CD14-positive monocyte (primary cell): ENCODE measurements at regions not wholly inside any gene's neighbourhood (a gene's known extent, or its start where the extent isn't known, plus 50 kb on each side); places are given as distances from the start of the nearest gene placed in this dataset.

Experiments
- DNase-seq, 3 donors: peaks; one replicate each; pipeline ENCODE4 v3.0.0-alpha.2; 2011 to 2022
- H2AFZ ChIP-seq: 2 replicates; pipeline ENCODE4 v1.6.0; 2012; ENCODE audit warnings: mild to moderate bottlenecking, low read depth, low read length, inconsistent platforms; ENCODE audit not compliant: insufficient read depth, poor library complexity, severe bottlenecking
- H3K27ac ChIP-seq, 2 donors: 1 replicate in 1 of 2; 2 replicates in 1 of 2; pipeline ENCODE4 v1.5.1; 2012 to 2013; ENCODE audit warnings: low read length in 2 of 2, control low read depth in 1 of 2, inconsistent platforms in 1 of 2, low read depth in 1 of 2, mild to moderate bottlenecking in 1 of 2
- H3K27me3 ChIP-seq, 2 donors: one replicate each; pipeline versions ENCODE4 v1.6.0 to v1.6.1; 2011 to 2013; ENCODE audit warnings: low read length in 2 of 2; ENCODE audit not compliant: control insufficient read depth in 2 of 2, insufficient read depth in 2 of 2
- H3K36me3 ChIP-seq, 2 donors: replicated peaks in 1 of 2; 1 replicate in 1 of 2; 2 replicates in 1 of 2; pipeline versions ENCODE4 v1.5.1 to v1.6.1; 2012 to 2013; ENCODE audit warnings: low read length in 2 of 2, control low read depth in 1 of 2, inconsistent platforms in 1 of 2, mild to moderate bottlenecking in 1 of 2; ENCODE audit not compliant: insufficient read depth in 2 of 2, control insufficient read depth in 1 of 2
- H3K4me1 ChIP-seq, 2 donors: 1 replicate in 1 of 2; 2 replicates in 1 of 2; pipeline versions ENCODE4 v1.5.1 to v1.6.1; 2012 to 2013; ENCODE audit warnings: low read length in 2 of 2, control low read depth in 1 of 2, inconsistent platforms in 1 of 2, mild to moderate bottlenecking in 1 of 2, moderate library complexity in 1 of 2; ENCODE audit not compliant: insufficient read depth in 2 of 2, control insufficient read depth in 1 of 2
- H3K4me2 ChIP-seq: replicated peaks from 2 replicates; pipeline ENCODE3; 2012; ENCODE audit warnings: low read length, moderate library complexity, mild to moderate bottlenecking; ENCODE audit not compliant: poor library complexity, severe bottlenecking; ENCODE audit errors: extremely low read depth
- H3K4me3 ChIP-seq, 3 experiments: fragments of 200-600 bp in 1 of 3; sonication (generic) in 1 of 3; replicated peaks in 1 of 3; 1 replicate in 2 of 3; 2 replicates in 1 of 3; pipeline ENCODE4 v1.5.1; 2011 to 2013; ENCODE audit warnings: low read length in 3 of 3, mild to moderate bottlenecking in 3 of 3, control low read depth in 2 of 3, low read depth in 2 of 3, inconsistent platforms in 1 of 3, moderate library complexity in 1 of 3
- H3K79me2 ChIP-seq: 2 replicates; pipeline ENCODE4 v1.6.0; 2012; ENCODE audit warnings: mild to moderate bottlenecking, control low read depth, inconsistent platforms, low read length, moderate library complexity; ENCODE audit not compliant: insufficient read depth
- H3K9ac ChIP-seq: 2 replicates; pipeline ENCODE4 v1.6.0; 2017; ENCODE audit warnings: low read length, mild to moderate bottlenecking; ENCODE audit not compliant: insufficient read depth, poor library complexity, severe bottlenecking
- H3K9me3 ChIP-seq, 2 donors: replicated peaks in 1 of 2; 1 replicate in 1 of 2; 2 replicates in 1 of 2; pipeline versions ENCODE4 v1.5.1 to v1.6.1; 2012 to 2013; ENCODE audit warnings: low read length in 2 of 2, control low read depth in 1 of 2; ENCODE audit not compliant: control insufficient read depth in 1 of 2, insufficient read depth in 1 of 2
- H4K20me1 ChIP-seq: 2 replicates; pipeline ENCODE4 v1.6.0; 2012; ENCODE audit warnings: mild to moderate bottlenecking, low read length, control low read depth, moderate library complexity; ENCODE audit not compliant: insufficient read depth
- H3K27ac Mint-ChIP-seq, 7 donors: one replicate each; pipeline ENCODE4 v1.8.0; 2020; ENCODE audit warnings: mild to moderate bottlenecking in 7 of 7, mixed read lengths in 7 of 7, moderate library complexity in 6 of 7, inconsistent platforms in 2 of 7
- H3K27me3 Mint-ChIP-seq, 3 donors: one replicate each; pipeline ENCODE4 v1.8.0; 2021 to 2022; ENCODE audit warnings: low read depth in 3 of 3, mild to moderate bottlenecking in 3 of 3, mixed read lengths in 3 of 3, moderate library complexity in 3 of 3, inconsistent platforms in 1 of 3
- H3K36me3 Mint-ChIP-seq, 2 donors: one replicate each; pipeline ENCODE4 v1.8.0; 2020; ENCODE audit warnings: mixed read lengths in 2 of 2, inconsistent platforms in 1 of 2, mild to moderate bottlenecking in 1 of 2
- H3K4me1 Mint-ChIP-seq: one replicate; pipeline ENCODE4 v1.8.0; 2020; ENCODE audit warnings: mild to moderate bottlenecking, mixed read lengths
- H3K4me3 Mint-ChIP-seq, 2 donors: one replicate each; pipeline ENCODE4 v1.8.0; 2020; ENCODE audit warnings: mild to moderate bottlenecking in 2 of 2, mixed read lengths in 2 of 2, moderate library complexity in 1 of 2
- H3K9me3 Mint-ChIP-seq, 7 donors: one replicate each; pipeline ENCODE4 v1.8.0; 2020 to 2022; ENCODE audit warnings: mixed read lengths in 7 of 7, mild to moderate bottlenecking in 6 of 7, moderate library complexity in 6 of 7, inconsistent platforms in 2 of 7
- CTCF ChIP-seq: fragments of 200-600 bp; IDR thresholded peaks from one replicate; pipeline ENCODE4 v1.8.0; 2022; ENCODE audit warnings: antibody characterized with exemption, mild to moderate bottlenecking
- WGBS: methylation state at CpG from one replicate; pipeline ENCODE4 v1.1.5; 2013; ENCODE audit warnings: missing lambda C conversion rate; ENCODE audit not compliant: insufficient coverage; 5-methylcytosine and 5-hydroxymethylcytosine counted together
- intact Hi-C, 2 donors: fragments of 100-400 bp; cut with micrococcal nuclease; formaldehyde crosslinking; loops; one replicate each; pipeline versions ENCODE4 v1.15.0 to v1.15.1; 2023

- no peak overlapping the region for H3K27ac Mint-ChIP-seq
- Histone ChIP-seq H4K20me1 (no peaks in the 10 kb centered on the region), H3K79me2 (no peaks in the 10 kb centered on the region), H3K27me3 (no peaks in the 10 kb centered on the region), H3K36me3 (no peaks in the 10 kb centered on the region), H3K9ac (no peak overlapping the region), H3K27ac (no peak overlapping the region), H3K4me1 (no peaks in the 10 kb centered on the region), H3K4me2 (no peak overlapping the region), H3K4me3 (no peak overlapping the region), H2AFZ (no peak overlapping the region), H3K9me3 (no peaks in the 10 kb centered on the region)
- WGBS = 75% methylated on average over 1 of the region's 3 CpGs
- H3K36me3 Mint-ChIP-seq = no peaks in the 10 kb centered on the region
- TF ChIP-seq CTCF = no peak
- DNase-seq = no peak
- no peak overlapping the region for H3K4me3 Mint-ChIP-seq
- no peaks in the 10 kb centered on the region for H3K9me3 Mint-ChIP-seq
- no peaks in the 10 kb centered on the region for H3K27me3 Mint-ChIP-seq
- no peaks in the 10 kb centered on the region for H3K4me1 Mint-ChIP-seq
- intact Hi-C loops = no loop called here
These were observed 127.2 kb upstream of the ADAMTSL1 start for GRCh38 chr9:18346745-18347144.

GRCh38 chr9:18347386-18348082 lies 126.4 kb upstream of the ADAMTSL1 start:
- no peaks in the 10 kb centered on the region for H3K4me1 Mint-ChIP-seq
- Histone ChIP-seq H3K36me3 (no peaks in the 10 kb centered on the region), H3K4me3 (no peak overlapping the region), H3K27ac (no peak overlapping the region), H3K9ac (no peak overlapping the region), H3K79me2 (no peaks in the 10 kb centered on the region), H3K27me3 (no peaks in the 10 kb centered on the region), H3K4me2 (no peak overlapping the region), H3K9me3 (no peaks in the 10 kb centered on the region), H3K4me1 (no peaks in the 10 kb centered on the region), H4K20me1 (no peaks in the 10 kb centered on the region), H2AFZ (no peak overlapping the region)
- H3K9me3 Mint-ChIP-seq = no peaks in the 10 kb centered on the region
- intact Hi-C loops = no loop called here
- TF ChIP-seq CTCF = no peak
- H3K27me3 Mint-ChIP-seq = no peaks in the 10 kb centered on the region
- no peak overlapping the region for H3K4me3 Mint-ChIP-seq
- no peak overlapping the region for H3K27ac Mint-ChIP-seq
- 100% methylated on average over 1 of the region's 2 CpGs for WGBS
- no peak for DNase-seq
- no peaks in the 10 kb centered on the region for H3K36me3 Mint-ChIP-seq
